B cell (primary cell): ENCODE measurements at regions not wholly inside any gene's neighbourhood (a gene's known extent, or its start where the extent isn't known, plus 50 kb on each side); places are given as distances from the start of the nearest gene placed in this dataset.

ENCODE experiments used
- ATAC-seq: fragments of 200-7000 bp; cut with Tn5 transposase; one replicate; pipeline ENCODE4 v1.10.0; 2021; ENCODE audit warnings: low read depth, mild to moderate bottlenecking, moderate number of reproducible peaks, moderate library complexity
- CTCF ChIA-PET: fragments of 350-600 bp; sonication (Branson Sonifier 250); formaldehyde crosslinking; loops from one replicate; lab custom pipeline; 2021; ENCODE audit warnings: antibody characterized with exemption, inconsistent platforms; lab: Charles Lee
- POLR2A ChIA-PET: fragments of 350-600 bp; sonication (Branson Sonifier 250); formaldehyde crosslinking; loops from one replicate; lab custom pipeline; 2021; ENCODE audit warnings: antibody characterized with exemption; lab: Charles Lee
- DNase-seq: peaks from one replicate; pipeline ENCODE4 v3.0.0; 2013
- H2AFZ ChIP-seq: 2 replicates; pipeline ENCODE4 v1.6.1; 2012; ENCODE audit warnings: mild to moderate bottlenecking, low read depth, low read length; ENCODE audit not compliant: insufficient read depth, poor library complexity, severe bottlenecking
- H3K27ac ChIP-seq, 2 donors: 1 replicate in 1 of 2; 2 replicates in 1 of 2; pipeline ENCODE4 v1.5.1; 2012 to 2013; ENCODE audit warnings: low read length in 2 of 2, mild to moderate bottlenecking in 2 of 2, moderate library complexity in 1 of 2
- H3K27me3 ChIP-seq, 4 experiments: fragments of 200-600 bp in 1 of 4; sonication (generic) in 1 of 4; replicated peaks in 1 of 4; 1 replicate in 2 of 4; 2 replicates in 2 of 4; pipeline versions ENCODE4 v1.6.1 to v1.7.0; 2013 to 2016; ENCODE audit warnings: low read length in 3 of 4, mild to moderate bottlenecking in 2 of 4, mixed read lengths in 1 of 4, moderate library complexity in 1 of 4; ENCODE audit not compliant: insufficient read depth in 4 of 4, control insufficient read depth in 3 of 4; ENCODE audit errors: control extremely low read depth in 1 of 4
- H3K36me3 ChIP-seq, 2 experiments: replicated peaks in 1 of 2; 1 replicate in 1 of 2; 2 replicates in 1 of 2; pipeline versions ENCODE4 v1.6.1 to v1.7.1; 2013; ENCODE audit warnings: low read length in 1 of 2; ENCODE audit not compliant: insufficient read depth in 2 of 2, control insufficient read depth in 1 of 2; ENCODE audit errors: control extremely low read depth in 1 of 2, extremely low read depth in 1 of 2
- H3K4me1 ChIP-seq, 2 donors: fragments of 200-600 bp in 1 of 2; sonication (generic) in 1 of 2; 1 replicate in 1 of 2; 2 replicates in 1 of 2; pipeline versions ENCODE4 v1.5.1 to v1.6.1; 2013 to 2017; ENCODE audit warnings: low read length in 2 of 2; ENCODE audit not compliant: control insufficient read depth in 2 of 2, insufficient read depth in 2 of 2
- H3K4me2 ChIP-seq: replicated peaks from 2 replicates; pipeline ENCODE3; 2012; ENCODE audit warnings: mild to moderate bottlenecking, low read depth, low read length; ENCODE audit not compliant: poor library complexity, severe bottlenecking
- H3K4me3 ChIP-seq, 5 experiments: fragments of 200-600 bp in 1 of 5; sonication (generic) in 1 of 5; 1 replicate in 3 of 5; 2 replicates in 2 of 5; pipeline versions ENCODE4 v1.5.1 to v1.7.0; 2011 to 2016; ENCODE audit warnings: low read length in 4 of 5, mild to moderate bottlenecking in 4 of 5, low read depth in 2 of 5, control low read depth in 1 of 5, moderate library complexity in 1 of 5; ENCODE audit not compliant: insufficient read depth in 1 of 5; ENCODE audit errors: control extremely low read depth in 1 of 5, extremely low read depth in 1 of 5
- H3K79me2 ChIP-seq: fragments of 200-600 bp; sonication (generic); one replicate; pipeline ENCODE4 v1.6.0; 2016; ENCODE audit warnings: low read length; ENCODE audit not compliant: control insufficient read depth, insufficient read depth
- H3K9ac ChIP-seq: fragments of 200-600 bp; sonication (generic); 2 replicates; pipeline ENCODE4 v1.6.1; 2017; ENCODE audit warnings: mild to moderate bottlenecking, low read length, moderate library complexity
- H3K9me3 ChIP-seq, 3 donors: one replicate each; pipeline versions ENCODE4 v1.6.1 to v1.7.1; 2013; ENCODE audit warnings: low read length in 2 of 3; ENCODE audit not compliant: control insufficient read depth in 2 of 3, insufficient read depth in 1 of 3; ENCODE audit errors: control extremely low read depth in 1 of 3
- H4K20me1 ChIP-seq: 2 replicates; pipeline ENCODE4 v1.6.0; 2012; ENCODE audit warnings: mild to moderate bottlenecking, low read length; ENCODE audit not compliant: insufficient read depth, control insufficient read depth, poor library complexity, severe bottlenecking
- H3K27ac Mint-ChIP-seq: one replicate; pipeline ENCODE4 v1.8.0; 2021; ENCODE audit warnings: mixed read lengths
- H3K27me3 Mint-ChIP-seq: one replicate; pipeline ENCODE4 v1.8.0; 2021; ENCODE audit warnings: mixed read lengths
- H3K4me1 Mint-ChIP-seq: one replicate; pipeline ENCODE4 v1.8.0; 2021; ENCODE audit warnings: mixed read lengths
- H3K4me3 Mint-ChIP-seq: one replicate; pipeline ENCODE4 v1.8.0; 2021; ENCODE audit warnings: mixed read lengths
- H3K9me3 Mint-ChIP-seq: one replicate; pipeline ENCODE4 v1.8.0; 2022; ENCODE audit warnings: mixed read lengths; ENCODE audit not compliant: insufficient read depth
- CTCF ChIP-seq: fragments of 200-600 bp; IDR thresholded peaks from one replicate; pipeline ENCODE4 v1.8.0; 2022; ENCODE audit warnings: antibody characterized with exemption, mild to moderate bottlenecking
- EZH2 ChIP-seq: IDR thresholded peaks from 2 replicates; pipeline ENCODE4 v1.6.1; 2012; ENCODE audit warnings: borderline replicate concordance, low read depth, mild to moderate bottlenecking, moderate library complexity, low read length; ENCODE audit not compliant: insufficient read depth, poor library complexity, severe bottlenecking
- WGBS: methylation state at CpG from one replicate; pipeline ENCODE4 v1.1.5; 2013; ENCODE audit warnings: missing lambda C conversion rate; ENCODE audit not compliant: insufficient coverage; 5-methylcytosine and 5-hydroxymethylcytosine counted together
- intact Hi-C: fragments of 100-400 bp; cut with micrococcal nuclease; formaldehyde crosslinking; loops from one replicate; pipeline ENCODE4 v1.10.0; 2022

- H3K9me3 Mint-ChIP-seq: no peaks in the 10 kb centered on the region
- WGBS: no CpG with 5 or more reads among the region's 3 CpGs
- no peak overlapping the region for H2AFZ ChIP-seq
- H3K36me3 ChIP-seq: no peaks in the 10 kb centered on the region
- H3K27me3 Mint-ChIP-seq: peaks cover 4% of the 10 kb centered on the region
- ChIA-PET CTCF (no interaction called here), POLR2A (no interaction called here)
- DNase-seq (no peak), ATAC-seq (no peak)
- no peaks in the 10 kb centered on the region for H4K20me1 ChIP-seq
- H3K27me3 ChIP-seq: no peaks in the 10 kb centered on the region
- no peaks in the 10 kb centered on the region for H3K4me1 Mint-ChIP-seq
- intact Hi-C loops: no loop called here
- H3K27ac ChIP-seq: no peak overlapping the region
- H3K4me1 ChIP-seq: no peaks in the 10 kb centered on the region
- H3K9me3 ChIP-seq: no peaks in the 10 kb centered on the region
- no peak overlapping the region for H3K4me3 Mint-ChIP-seq
- no peaks in the 10 kb centered on the region for H3K79me2 ChIP-seq
- no peak overlapping the region for H3K27ac Mint-ChIP-seq
- no peak overlapping the region for H3K4me2 ChIP-seq
- no peak overlapping the region for H3K4me3 ChIP-seq
- TF ChIP-seq CTCF (no peak), EZH2 (no peak)
- H3K9ac ChIP-seq: no peak overlapping the region
Measured at GRCh38 chr2:221077799-221078198, 494.3 kb downstream of the EPHA4 start.

GRCh38 chr2:221085341-221085900 is 486.7 kb downstream of the EPHA4 start:
- WGBS: no CpG with 5 or more reads among the region's 1 CpG
- Histone ChIP-seq H3K27ac (no peak overlapping the region), H3K9ac (no peak overlapping the region), H4K20me1 (no peaks in the 10 kb centered on the region), H3K4me2 (no peak overlapping the region), H3K9me3 (no peaks in the 10 kb centered on the region), H2AFZ (no peak overlapping the region), H3K79me2 (no peaks in the 10 kb centered on the region), H3K27me3 (no peaks in the 10 kb centered on the region), H3K4me3 (no peak overlapping the region), H3K36me3 (no peaks in the 10 kb centered on the region), H3K4me1 (no peaks in the 10 kb centered on the region)
- TF ChIP-seq EZH2 (no peak), CTCF (no peak)
- DNase-seq (no peak), ATAC-seq (no peak)
- no peaks in the 10 kb centered on the region for H3K4me1 Mint-ChIP-seq
- H3K4me3 Mint-ChIP-seq: no peak overlapping the region
- H3K27ac Mint-ChIP-seq: no peak overlapping the region
- ChIA-PET POLR2A (no interaction called here), CTCF (no interaction called here)
- intact Hi-C loops: no loop called here
- no peaks in the 10 kb centered on the region for H3K9me3 Mint-ChIP-seq
- no peaks in the 10 kb centered on the region for H3K27me3 Mint-ChIP-seq
